Omental fat pad (tissue), 3 donors: ENCODE measurements at regions not wholly inside any gene's neighbourhood (a gene's known extent, or its start where the extent isn't known, plus 50 kb on each side); places are given as distances from the start of the nearest gene placed in this dataset.
"Not testable (repeated sequence)": the region's sequence is repeated elsewhere in the genome, so short reads cannot be mapped to it uniquely, and the experiment has no call there.

Source experiments
- ATAC-seq: fragments of 150-250 bp; one replicate; pipeline ENCODE4 v1.9.1; 2016; ENCODE audit warnings: mild to moderate bottlenecking, moderate library complexity; ENCODE audit not compliant: low FRiP score
- DNase-seq: peaks from one replicate; pipeline ENCODE4 v3.0.0-alpha.2; 2019; ENCODE audit warnings: low spot score
- TF ChIP-seq, protein P1 (sequence below), 3 donors: fragments of 450-650 bp; IDR thresholded peaks; one replicate each; pipeline ENCODE4 v1.5.1; 2016 to 2017; ENCODE audit warnings: antibody characterized with exemption in 3 of 3, mild to moderate bottlenecking in 3 of 3, moderate library complexity in 2 of 3

DNA sequence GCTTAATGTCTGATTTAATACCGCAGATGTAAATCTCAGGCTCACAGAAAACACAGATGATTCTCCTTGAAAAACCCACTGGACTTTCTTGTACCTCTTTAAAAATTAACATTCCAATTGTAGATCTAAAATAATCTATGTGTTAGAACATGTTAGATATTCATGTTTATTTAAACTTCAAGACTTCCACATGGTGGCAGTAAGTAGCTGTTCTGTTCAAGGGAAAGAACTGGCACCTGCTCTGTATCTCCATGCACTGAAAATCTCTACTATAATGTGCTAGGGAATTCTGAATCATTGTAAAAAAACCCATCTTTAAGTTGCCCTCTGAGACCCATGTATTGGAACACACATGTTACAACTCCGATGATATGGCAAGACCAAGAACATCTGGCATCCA lies 366.9 kb downstream of the DMRTA1 start:
- DNase-seq (no peak), ATAC-seq (no peak)
- TF ChIP-seq, protein P1, sequence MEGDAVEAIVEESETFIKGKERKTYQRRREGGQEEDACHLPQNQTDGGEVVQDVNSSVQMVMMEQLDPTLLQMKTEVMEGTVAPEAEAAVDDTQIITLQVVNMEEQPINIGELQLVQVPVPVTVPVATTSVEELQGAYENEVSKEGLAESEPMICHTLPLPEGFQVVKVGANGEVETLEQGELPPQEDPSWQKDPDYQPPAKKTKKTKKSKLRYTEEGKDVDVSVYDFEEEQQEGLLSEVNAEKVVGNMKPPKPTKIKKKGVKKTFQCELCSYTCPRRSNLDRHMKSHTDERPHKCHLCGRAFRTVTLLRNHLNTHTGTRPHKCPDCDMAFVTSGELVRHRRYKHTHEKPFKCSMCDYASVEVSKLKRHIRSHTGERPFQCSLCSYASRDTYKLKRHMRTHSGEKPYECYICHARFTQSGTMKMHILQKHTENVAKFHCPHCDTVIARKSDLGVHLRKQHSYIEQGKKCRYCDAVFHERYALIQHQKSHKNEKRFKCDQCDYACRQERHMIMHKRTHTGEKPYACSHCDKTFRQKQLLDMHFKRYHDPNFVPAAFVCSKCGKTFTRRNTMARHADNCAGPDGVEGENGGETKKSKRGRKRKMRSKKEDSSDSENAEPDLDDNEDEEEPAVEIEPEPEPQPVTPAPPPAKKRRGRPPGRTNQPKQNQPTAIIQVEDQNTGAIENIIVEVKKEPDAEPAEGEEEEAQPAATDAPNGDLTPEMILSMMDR (IDR thresholded peaks at IDR 0.05), result no peak

DNA sequence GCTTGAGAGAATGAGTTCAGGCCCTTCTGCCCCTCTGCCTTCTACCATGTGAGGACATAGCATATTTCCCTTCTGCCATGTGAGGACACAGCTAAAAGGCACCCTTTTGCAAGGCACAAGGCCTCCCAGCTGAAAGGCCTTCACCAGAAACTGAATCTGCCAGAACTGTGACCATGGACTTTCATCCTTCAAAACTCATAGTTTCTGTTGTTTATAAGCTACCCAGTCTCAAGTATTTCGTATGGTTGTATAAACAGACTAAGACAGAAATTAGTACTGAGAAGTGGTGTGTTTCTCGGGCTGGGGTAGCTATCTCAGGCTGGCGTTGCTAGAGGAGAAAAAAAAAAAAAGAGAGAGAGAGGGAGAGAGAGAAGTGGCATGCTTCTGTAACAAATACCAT lies 368.6 kb downstream of the DMRTA1 start:
- TF ChIP-seq, protein P1 (IDR thresholded peaks at IDR 0.05), result no peak
- DNase-seq, result no peak

DNA sequence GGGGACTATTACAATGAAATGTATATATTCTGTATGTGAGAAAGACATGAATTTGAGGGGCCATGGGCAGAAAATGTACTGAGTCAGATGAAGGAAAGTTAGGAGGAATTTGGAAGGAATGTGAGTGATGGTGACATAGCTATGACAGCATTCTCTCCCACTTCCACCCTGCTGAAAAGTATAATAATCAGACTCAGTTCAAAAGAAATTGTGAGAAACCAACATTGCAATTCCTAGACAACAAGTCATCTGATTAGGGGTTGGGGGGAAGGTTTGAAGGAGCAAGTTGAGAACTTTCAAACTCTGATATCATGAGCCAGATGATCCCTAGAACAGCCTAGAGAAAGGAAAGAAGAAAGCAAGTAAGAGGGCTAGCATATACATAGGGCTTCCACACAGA lies 370.6 kb downstream of the DMRTA1 start:
- TF ChIP-seq, protein P1 (IDR thresholded peaks at IDR 0.05), result no peak
- DNase-seq (no peak), ATAC-seq (no peak)

More for the DNA sequence above, 368.6 kb downstream of the DMRTA1 start:
- ATAC-seq, result no peak

DNA sequence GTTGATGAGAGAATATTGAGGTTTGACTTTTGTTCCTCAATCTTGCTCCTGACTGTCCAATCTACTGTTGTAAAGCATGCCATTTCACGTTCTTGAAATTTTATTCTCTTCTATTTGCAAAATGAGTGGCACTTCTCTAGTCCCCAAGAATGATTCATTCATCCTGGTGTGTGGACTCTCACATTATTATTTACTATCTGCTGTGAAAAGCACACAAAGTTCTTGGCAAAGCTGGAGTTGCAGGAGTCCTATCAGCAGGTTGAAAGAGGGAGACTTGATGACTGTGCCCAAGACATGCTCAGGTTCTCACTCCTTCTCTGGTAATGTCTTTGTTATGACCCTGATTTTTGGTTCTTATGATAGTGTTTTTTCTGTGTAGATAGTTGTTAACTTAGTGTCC lies 382.6 kb downstream of the DMRTA1 start:
- TF ChIP-seq, protein P1 (IDR thresholded peaks at IDR 0.05), result no peak
- no peak for ATAC-seq

DNA sequence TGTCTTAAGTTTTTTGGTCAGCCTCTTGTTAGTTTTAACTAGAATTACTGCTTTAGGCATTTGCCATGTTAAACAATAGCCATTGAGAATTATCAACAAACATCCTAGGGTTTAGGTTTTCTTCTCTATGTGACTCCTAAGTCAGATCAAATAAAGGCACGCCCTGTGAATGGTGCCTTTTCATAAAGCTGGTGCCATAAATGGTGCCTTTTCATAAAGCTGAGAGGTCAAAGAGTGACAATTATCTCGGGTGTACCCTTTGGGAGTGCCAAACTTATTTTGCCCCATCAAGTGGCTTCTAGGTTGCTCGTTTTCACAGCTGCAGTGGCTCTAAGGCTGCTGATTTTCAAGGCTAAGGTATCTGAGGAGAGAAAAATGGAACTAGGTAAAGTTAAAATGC lies 391.6 kb downstream of the DMRTA1 start:
- ATAC-seq, result no peak
- TF ChIP-seq, protein P1 (IDR thresholded peaks at IDR 0.05), result no peak
- DNase-seq, result no peak

More for the DNA sequence above, 382.6 kb downstream of the DMRTA1 start:
- DNase-seq, result no peak

DNA sequence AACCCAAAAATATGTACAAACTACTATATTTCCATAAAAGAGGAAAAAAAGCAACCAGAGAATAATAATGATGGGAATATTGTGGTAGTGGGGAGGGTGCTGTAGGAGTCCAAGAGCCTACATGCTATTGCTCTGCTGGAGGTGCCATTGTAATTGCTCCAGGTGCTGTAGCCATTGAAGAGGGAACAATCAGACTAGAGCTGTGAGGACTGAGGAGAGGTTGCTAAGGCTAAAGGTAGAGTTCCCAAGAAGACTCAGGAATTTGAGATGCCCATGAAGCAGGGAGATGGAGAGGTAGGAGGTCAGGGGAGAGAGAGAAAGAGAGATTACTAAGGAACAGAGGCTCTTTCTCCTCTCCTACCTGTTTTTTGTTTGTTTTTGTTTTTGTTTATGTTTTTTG lies 394.0 kb downstream of the DMRTA1 start:
- no peak for DNase-seq
- no peak for ATAC-seq
- TF ChIP-seq, protein P1 (IDR thresholded peaks at IDR 0.05), result no peak

DNA sequence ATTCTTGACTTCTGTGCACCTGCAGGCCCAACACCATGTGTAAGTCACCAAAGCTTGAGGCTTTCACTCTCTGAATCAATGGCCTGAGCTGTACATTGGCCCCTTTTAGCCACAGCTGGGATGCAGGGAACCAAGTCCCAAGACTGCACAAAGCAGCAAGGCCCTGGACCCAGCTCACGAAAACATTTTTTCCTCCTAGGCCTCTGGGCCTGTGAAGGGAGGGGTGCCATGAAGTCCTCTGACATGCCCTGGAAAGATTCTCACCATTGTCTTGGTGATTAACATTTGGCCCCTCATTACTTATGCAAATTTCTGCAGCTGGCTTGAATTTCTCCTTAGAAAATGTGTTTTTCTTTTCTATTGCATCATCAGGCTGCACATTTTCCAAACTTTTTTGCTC lies 398.6 kb downstream of the DMRTA1 start:
- DNase-seq, ATAC-seq: not testable (repeated sequence)

DNA sequence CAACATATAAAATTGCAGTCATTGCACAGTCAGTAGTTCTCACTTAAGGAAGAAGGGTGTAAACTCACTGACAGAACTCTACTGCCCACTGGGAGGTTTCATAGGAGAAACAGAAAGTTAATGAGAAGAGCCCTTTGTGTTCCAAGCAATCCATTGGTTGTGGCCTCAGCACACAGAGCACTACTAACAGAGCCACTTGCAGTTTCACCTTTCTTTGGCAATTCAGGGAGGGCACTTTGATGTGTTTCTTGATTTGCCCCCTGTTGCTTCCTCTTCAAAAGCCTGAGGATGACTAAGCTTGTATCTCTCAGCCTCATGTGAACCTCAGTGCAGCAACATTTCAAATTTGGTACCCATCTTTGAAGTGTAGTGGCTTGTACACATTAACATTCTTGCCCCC lies 409.4 kb downstream of the DMRTA1 start:
- TF ChIP-seq, protein P1 (IDR thresholded peaks at IDR 0.05), result no peak
- ATAC-seq (no peak), DNase-seq (no peak)
